ENCODE measurements at regions not wholly inside any gene's neighbourhood (a gene's known extent, or its start where the extent isn't known, plus 50 kb on each side); places are given as distances from the start of the nearest gene placed in this dataset.

GRCh38 chr13:111062966-111063365 lies 52.1 kb upstream of the ARHGEF7 start:
- TF ChIP-seq TAF1 (IDR thresholded peaks at IDR 0.05; ENCODE audit: borderline replicate concordance, low read depth, low read length), result no peak
- no peak for TF ChIP-seq POLR2AphosphoS5 (IDR thresholded peaks at IDR 0.05; ENCODE audit: low read depth, low read length)
- no peak for TF ChIP-seq POLR2A (IDR thresholded peaks at IDR 0.05; ENCODE audit: low read depth, low read length)
